GM19438 (cell line): ENCODE measurements at regions not wholly inside any gene's neighbourhood (a gene's known extent, or its start where the extent isn't known, plus 50 kb on each side); places are given as distances from the start of the nearest gene placed in this dataset.

Experiments used
- ATAC-seq: cut with Tn5 transposase; IDR thresholded peaks from one replicate; pipeline ENCODE4 v1.9.1; 2021; ENCODE audit warnings: low read depth; ENCODE audit not compliant: unreplicated experiment

DNA sequence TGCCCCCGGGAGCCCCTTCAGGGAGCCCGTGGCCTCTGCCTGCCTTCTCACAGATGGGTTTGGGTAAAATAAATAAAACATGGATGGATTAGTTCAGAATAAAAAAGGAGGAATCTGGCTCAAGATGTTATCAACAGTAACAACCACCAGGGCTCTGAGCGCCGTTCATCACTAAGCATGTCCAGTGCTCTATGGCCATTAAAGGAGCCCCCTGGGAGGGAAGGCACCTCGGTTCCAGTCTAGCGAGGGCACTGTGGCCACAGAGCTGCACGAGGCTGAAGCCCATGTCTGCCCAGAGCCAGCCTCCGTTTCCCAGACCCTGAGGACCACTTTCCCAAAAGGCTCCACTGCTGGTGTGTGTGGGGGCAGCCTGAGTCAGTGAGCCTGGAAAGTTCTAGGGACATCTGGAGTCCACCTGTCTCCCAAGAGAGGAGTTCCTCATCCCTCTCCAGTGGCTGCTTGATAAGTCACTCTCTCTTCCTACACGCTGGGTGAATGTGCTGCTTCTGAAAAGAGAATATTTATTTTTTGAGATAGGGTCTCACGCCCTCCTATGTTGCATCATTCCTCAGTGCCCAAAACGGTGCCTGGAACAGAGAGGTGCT is 614.6 kb downstream of the TBC1D22A start:
- no peak for ATAC-seq

DNA sequence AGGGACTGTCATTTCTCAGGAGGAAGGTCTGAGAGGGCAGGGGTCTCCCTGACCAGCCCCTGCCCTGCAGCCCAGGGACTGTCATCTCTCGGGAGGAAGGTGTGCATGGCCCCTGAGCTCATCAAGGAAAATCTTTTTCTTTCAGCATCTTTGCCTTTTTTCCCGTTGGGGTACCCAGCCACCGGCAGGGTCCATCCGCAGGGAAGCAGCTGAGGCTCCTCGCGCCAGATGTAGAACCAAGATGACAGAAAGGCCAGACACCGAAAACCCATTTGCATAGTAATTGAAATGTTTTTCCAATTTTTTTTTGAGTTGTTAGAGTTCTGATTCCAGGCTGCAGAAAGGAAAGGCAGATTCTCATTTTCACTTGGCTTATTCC is 613.9 kb downstream of the TBC1D22A start:
- no peak for ATAC-seq

- no peak for ATAC-seq
Observed at GRCh38 chr22:47375621-47376321, 613.3 kb downstream of the TBC1D22A start.

DNA sequence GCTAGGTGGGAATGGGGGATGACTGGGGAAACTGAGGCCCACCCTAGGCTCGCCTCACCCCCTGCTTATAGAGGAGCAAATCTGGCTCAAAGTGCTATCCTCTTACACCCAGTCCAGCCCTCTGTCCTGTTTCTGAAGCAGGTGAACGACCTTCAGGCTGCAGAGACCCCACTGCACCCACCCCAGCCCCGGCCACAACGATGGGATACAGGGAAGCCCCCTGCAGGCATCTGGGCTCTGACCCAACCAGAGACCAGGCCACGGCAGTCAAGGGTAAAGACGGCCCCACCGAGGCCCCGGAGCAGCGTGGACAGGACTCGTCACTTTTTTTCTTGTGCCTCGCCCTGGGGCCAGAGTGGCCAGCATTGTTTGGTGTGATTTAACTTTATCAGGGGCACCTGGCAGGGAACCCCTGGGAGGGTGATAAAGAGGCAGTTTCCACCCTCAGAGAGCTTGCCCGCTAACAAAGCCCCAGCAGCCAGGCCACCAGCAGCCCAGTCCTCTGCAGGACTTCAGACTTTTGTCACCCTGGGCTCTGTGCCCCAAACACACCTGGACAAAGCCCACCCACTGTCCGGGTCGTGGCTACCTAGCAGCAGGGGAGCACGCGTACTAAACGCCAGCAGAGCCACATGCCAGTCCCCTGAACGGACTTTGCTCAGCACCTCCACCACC is 612.6 kb downstream of the TBC1D22A start:
- ATAC-seq, result no peak

DNA sequence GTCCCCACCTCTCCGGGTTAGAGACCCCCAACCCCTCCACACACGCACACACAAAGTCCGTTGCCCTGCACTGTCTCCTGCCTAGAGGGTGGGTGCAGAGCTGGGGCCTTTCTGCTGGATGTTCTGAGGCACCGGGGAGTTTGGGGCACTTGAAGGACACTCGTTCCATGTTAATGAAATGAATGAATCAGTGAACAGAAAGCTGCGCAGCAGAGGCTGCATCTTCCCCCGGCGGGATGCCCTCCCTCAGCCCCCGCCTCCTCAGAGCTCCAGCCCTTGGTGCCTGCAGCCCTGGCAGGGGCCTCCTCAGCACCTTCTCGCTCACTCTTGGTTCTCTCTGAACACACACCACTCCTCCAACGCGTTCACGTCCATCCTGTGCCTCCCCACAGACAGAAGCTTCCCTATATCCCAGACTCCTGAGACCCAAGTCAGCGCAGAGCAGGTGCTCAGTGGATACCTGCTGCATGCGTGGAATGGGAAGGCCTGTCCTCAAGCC is 611.9 kb downstream of the TBC1D22A start:
- no peak for ATAC-seq

GRCh38 chr22:47373648-47374272 is 611.3 kb downstream of the TBC1D22A start:
- ATAC-seq, result no peak

- ATAC-seq, result no peak
Observed at GRCh38 chr22:47372596-47373385, 610.3 kb downstream of the TBC1D22A start.

- no peak for ATAC-seq
Observed at GRCh38 chr22:47372111-47372581, 609.7 kb downstream of the TBC1D22A start.

GRCh38 chr22:47371263-47372090 is 609.0 kb downstream of the TBC1D22A start:
- no peak for ATAC-seq

- no peak for ATAC-seq
Observed at GRCh38 chr22:47370448-47371262, 608.2 kb downstream of the TBC1D22A start.

DNA sequence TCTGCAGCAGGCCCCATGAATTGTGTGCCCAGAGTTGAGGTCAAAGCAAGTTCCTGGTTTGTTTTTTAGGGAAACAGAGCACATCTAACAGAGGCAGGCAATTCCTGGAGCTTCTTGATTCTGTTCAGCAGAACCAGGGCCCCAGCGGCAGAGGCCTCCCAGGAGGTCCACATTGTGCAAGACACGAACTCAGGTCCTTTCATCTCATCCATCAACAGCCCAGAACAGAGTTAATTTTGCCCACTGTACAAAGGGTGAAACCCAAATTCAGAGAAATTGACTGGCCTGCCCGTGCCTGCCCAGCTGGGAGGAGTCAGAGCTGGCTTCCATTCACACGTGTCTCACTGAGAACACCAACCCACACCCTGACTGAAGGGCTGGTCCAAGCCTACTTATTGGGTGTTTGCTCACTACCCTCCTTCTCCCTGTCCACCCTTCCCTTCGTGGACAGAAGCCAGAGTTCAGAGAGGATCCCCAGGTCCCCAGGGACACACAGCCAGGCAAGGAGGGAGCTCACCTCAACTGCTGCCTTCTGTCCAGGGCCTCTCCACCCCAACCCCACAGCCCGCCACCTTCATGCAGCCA is 607.1 kb downstream of the TBC1D22A start:
- ATAC-seq, result no peak

- ATAC-seq, result no peak
Observed at GRCh38 chr22:47369020-47369419, 606.6 kb downstream of the TBC1D22A start.

DNA sequence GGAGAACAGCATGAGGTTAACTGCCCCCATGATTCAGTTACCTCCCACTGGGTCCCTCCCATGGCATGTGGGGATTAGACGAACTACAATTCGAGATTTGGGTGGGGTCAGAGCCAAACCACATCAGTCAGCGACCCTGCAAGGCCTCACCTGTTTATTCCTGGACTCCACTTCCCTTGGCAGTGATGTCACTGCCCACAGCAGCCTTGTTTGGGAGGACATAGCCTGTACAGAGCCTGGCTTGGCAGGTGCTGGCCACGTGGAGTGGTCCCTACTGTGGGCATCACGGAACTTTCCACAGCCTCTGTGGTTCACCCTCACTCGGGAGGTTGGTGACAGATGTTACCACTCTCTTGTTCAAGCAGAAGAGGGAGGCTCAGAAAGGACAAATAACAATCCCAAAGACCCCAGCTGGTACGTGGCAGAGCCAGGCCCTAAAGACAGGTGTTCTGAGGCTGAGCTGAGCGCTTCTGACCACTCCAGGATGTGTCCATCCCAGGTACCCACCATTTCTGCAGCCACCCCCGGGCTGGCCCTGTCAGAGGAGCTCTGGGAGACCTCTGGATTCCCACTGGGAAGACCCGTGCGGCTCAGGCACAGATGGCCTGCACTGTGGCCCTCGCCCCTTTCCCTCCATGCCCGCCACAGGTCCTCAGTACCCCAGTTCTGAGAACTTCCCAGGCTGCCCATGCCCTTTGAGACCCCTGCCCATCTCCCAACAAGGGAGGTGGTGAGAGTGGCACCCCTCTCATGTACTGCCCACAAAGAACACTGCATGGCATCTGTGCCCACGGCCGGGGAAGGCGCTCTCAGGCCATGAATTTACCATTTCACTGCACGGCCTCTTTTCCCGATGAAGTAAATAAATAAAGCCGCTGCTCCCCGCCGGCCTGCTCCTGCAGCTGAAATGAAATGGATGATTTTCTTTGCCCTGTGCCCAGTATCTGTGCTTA is 605.8 kb downstream of the TBC1D22A start:
- ATAC-seq, result no peak

- no peak for ATAC-seq
Observed at GRCh38 chr22:47367107-47367690, 604.7 kb downstream of the TBC1D22A start.

GRCh38 chr22:47366026-47366767 is 603.7 kb downstream of the TBC1D22A start:
- ATAC-seq, result no peak

DNA sequence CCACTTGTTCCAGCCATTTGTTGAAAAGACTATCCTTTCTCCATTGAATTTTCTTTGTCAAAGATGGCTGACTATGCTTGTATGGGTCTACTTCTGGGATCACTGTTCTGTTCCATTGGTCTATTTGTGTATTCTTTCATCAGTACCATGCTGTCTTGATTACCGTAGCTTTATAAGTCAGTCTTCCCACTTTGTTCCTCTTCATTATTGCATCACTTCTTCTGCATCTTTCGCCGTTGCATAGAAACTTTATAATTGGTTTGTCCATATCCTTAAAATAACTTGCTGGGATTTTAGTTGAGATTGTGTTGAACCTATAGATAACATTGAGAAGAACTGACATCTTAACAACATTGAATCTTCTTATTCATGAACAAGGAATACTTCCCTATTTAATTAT is 598.8 kb downstream of the TBC1D22A start:
- ATAC-seq, result no peak
